ENCODE measurements at regions not wholly inside any gene's neighbourhood (a gene's known extent, or its start where the extent isn't known, plus 50 kb on each side); places are given as distances from the start of the nearest gene placed in this dataset.

GRCh38 chr2:222120933-222121332 lies 177.9 kb downstream of the PAX3 start:
- POLR2A ChIA-PET (ENCODE audit: unreplicated experiment): no interaction called here
- no TSS peak for BruUV-seq (replicated peaks)
- no peak overlapping the region for H3K4ac ChIP-seq (ENCODE audit: low read depth, low read length)

More at GRCh38 chr2:222120933-222121332, 177.9 kb downstream of the PAX3 start:
- Histone ChIP-seq H3K18ac (ENCODE audit: low read depth, low read length) (no peak overlapping the region), H3K23ac (ENCODE audit: low read depth, low read length) (no peak overlapping the region), H2BK120ac (ENCODE audit: low read depth, low read length) (no peak overlapping the region), H3K36me3 (ENCODE audit: control insufficient read depth, insufficient read depth, low read length) (no peaks in the 10 kb centered on the region), H4K91ac (ENCODE audit: insufficient read depth, low read depth, low read length) (no peak overlapping the region), H2BK20ac (ENCODE audit: low read depth, low read length) (no peak overlapping the region), H3K4me2 (ENCODE audit: low read depth, low read length) (no peak overlapping the region), H2AFZ (replicated peaks; ENCODE audit: low read length, poor library complexity) (no peak overlapping the region), H2AK9ac (replicated peaks; ENCODE audit: low read depth, low read length, poor library complexity) (no peak overlapping the region), H3K4me1 (ENCODE audit: control insufficient read depth, insufficient read depth, low read length) (no peaks in the 10 kb centered on the region), H3K27me3 (ENCODE audit: control insufficient read depth, insufficient read depth, low read length) (no peaks in the 10 kb centered on the region), H2BK15ac (ENCODE audit: low read depth, low read length) (no peak overlapping the region), H3K14ac (replicated peaks; ENCODE audit: low read depth, low read length) (no peak overlapping the region), H3K4me3 (ENCODE audit: insufficient read depth, low read depth, low read length) (no peak overlapping the region), H4K8ac (ENCODE audit: low read depth in 2 of 2, low read length in 2 of 2) (no peak overlapping the region), H3K27ac (ENCODE audit: insufficient read depth, low read length) (no peak overlapping the region), H2AK5ac (ENCODE audit: low read depth, low read length) (no peak overlapping the region), H4K5ac (ENCODE audit: low read depth, low read length) (no peak overlapping the region), H3K56ac (ENCODE audit: extremely low read depth, insufficient read depth, low read length) (no peak overlapping the region), H2BK5ac (ENCODE audit: low read depth, low read length, poor library complexity, severe bottlenecking) (no peak overlapping the region), H3K9me1 (ENCODE audit: insufficient read depth, low read length) (no peaks in the 10 kb centered on the region), H3K9me3 (ENCODE audit: control insufficient read depth, insufficient read depth, low read length) (no peaks in the 10 kb centered on the region), H4K20me1 (ENCODE audit: insufficient read depth, low read length) (no peaks in the 10 kb centered on the region), H3K79me1 (ENCODE audit: low read depth in 1 of 2, low read length in 2 of 2) (no peaks in the 10 kb centered on the region), H3K9ac (ENCODE audit: low read depth, low read length) (no peak overlapping the region)
- in situ Hi-C loops (cut with MboI; ENCODE audit: low sequenced_read_pairs) (no loop called here), dilution Hi-C loops (cut with HindIII; ENCODE audit: low sequenced_read_pairs, unreplicated experiment) (no loop called here), intact Hi-C loops (cut with micrococcal nuclease) (no loop called here)
- ATAC-seq (ENCODE audit: low read depth) (no peak), DNase-seq (no peak)
- CTCF ChIA-PET: no interaction called here
- TF ChIP-seq CHD1 (IDR thresholded peaks at IDR 0.05; ENCODE audit: low read depth, low read length): no peak
- TF ChIP-seq BHLHE40 (IDR thresholded peaks at IDR 0.05; ENCODE audit: low read depth, low read length): no peak
- TF ChIP-seq, protein P1, sequence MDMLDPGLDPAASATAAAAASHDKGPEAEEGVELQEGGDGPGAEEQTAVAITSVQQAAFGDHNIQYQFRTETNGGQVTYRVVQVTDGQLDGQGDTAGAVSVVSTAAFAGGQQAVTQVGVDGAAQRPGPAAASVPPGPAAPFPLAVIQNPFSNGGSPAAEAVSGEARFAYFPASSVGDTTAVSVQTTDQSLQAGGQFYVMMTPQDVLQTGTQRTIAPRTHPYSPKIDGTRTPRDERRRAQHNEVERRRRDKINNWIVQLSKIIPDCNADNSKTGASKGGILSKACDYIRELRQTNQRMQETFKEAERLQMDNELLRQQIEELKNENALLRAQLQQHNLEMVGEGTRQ (IDR thresholded peaks at IDR 0.05; ENCODE audit: low read depth, low read length): no peak
- no peak for TF ChIP-seq SMC3 (IDR thresholded peaks at IDR 0.05; ENCODE audit: low read depth, low read length)
- no peak for TF ChIP-seq RAD21 (IDR thresholded peaks at IDR 0.05; ENCODE audit: low read length)
